Mesenchymal stem cell (in vitro differentiated cells and primary cell): ENCODE measurements at regions not wholly inside any gene's neighbourhood (a gene's known extent, or its start where the extent isn't known, plus 50 kb on each side); places are given as distances from the start of the nearest gene placed in this dataset.
"Not testable (repeated sequence)": the region's sequence is repeated elsewhere in the genome, so short reads cannot be mapped to it uniquely, and the experiment has no call there.

Experiments
- DNase-seq: peaks from one replicate; pipeline ENCODE4 v3.0.0-alpha.2; 2013
- H2AFZ ChIP-seq: one replicate; pipeline ENCODE4 v1.6.1; 2013; ENCODE audit warnings: low read depth, mild to moderate bottlenecking, control low read depth, inconsistent platforms, low read length, moderate library complexity
- H2AK5ac ChIP-seq: 2 replicates; pipeline ENCODE4 v1.6.1; 2013; ENCODE audit warnings: low read length, moderate library complexity, mild to moderate bottlenecking, inconsistent platforms; ENCODE audit not compliant: severe bottlenecking
- H2BK120ac ChIP-seq: one replicate; pipeline ENCODE4 v1.6.1; 2013; ENCODE audit warnings: low read depth, mild to moderate bottlenecking, inconsistent platforms, low read length, moderate library complexity
- H2BK12ac ChIP-seq, 2 experiments: one replicate each; pipeline ENCODE4 v1.6.1; 2013; ENCODE audit warnings: inconsistent platforms in 2 of 2, low read length in 2 of 2, mild to moderate bottlenecking in 2 of 2, moderate library complexity in 2 of 2, control low read depth in 1 of 2
- H2BK15ac ChIP-seq: one replicate; pipeline ENCODE4 v1.6.1; 2013; ENCODE audit warnings: mild to moderate bottlenecking, low read depth, inconsistent platforms; ENCODE audit not compliant: poor library complexity, severe bottlenecking
- H2BK5ac ChIP-seq: 2 replicates; pipeline ENCODE4 v1.6.1; 2013; ENCODE audit warnings: low read depth, mild to moderate bottlenecking, low read length, control low read depth, inconsistent platforms; ENCODE audit not compliant: poor library complexity, severe bottlenecking
- H3K14ac ChIP-seq, 2 experiments: one replicate each; pipeline ENCODE4 v1.6.1; 2013; ENCODE audit warnings: inconsistent platforms in 2 of 2, low read length in 2 of 2, control low read depth in 1 of 2, mild to moderate bottlenecking in 1 of 2, moderate library complexity in 1 of 2
- H3K18ac ChIP-seq, 2 experiments: one replicate each; pipeline ENCODE4 v1.6.1; 2013; ENCODE audit warnings: inconsistent platforms in 2 of 2, low read length in 2 of 2, control low read depth in 1 of 2, low read depth in 1 of 2, mild to moderate bottlenecking in 1 of 2
- H3K23ac ChIP-seq, 2 experiments: one replicate each; pipeline ENCODE4 v1.6.1; 2013; ENCODE audit warnings: inconsistent platforms in 2 of 2, low read length in 2 of 2, mild to moderate bottlenecking in 2 of 2, moderate library complexity in 2 of 2, control low read depth in 1 of 2
- H3K27ac ChIP-seq: 2 replicates; pipeline ENCODE4 v1.5.1; 2013; ENCODE audit warnings: mild to moderate bottlenecking, moderate library complexity, low read length, control low read depth, inconsistent platforms; ENCODE audit not compliant: poor library complexity, severe bottlenecking
- H3K27me3 ChIP-seq, 2 experiments: 2 replicates each; pipeline versions ENCODE4 v1.6.1 to v1.7.0; 2013; ENCODE audit warnings: low read length in 2 of 2, mild to moderate bottlenecking in 2 of 2, moderate library complexity in 2 of 2, control low read depth in 1 of 2, inconsistent platforms in 1 of 2; ENCODE audit not compliant: control insufficient read depth in 1 of 2, insufficient read depth in 1 of 2
- H3K36me3 ChIP-seq, 2 experiments: 2 replicates each; pipeline versions ENCODE4 v1.6.1 to v1.7.0; 2013; ENCODE audit warnings: low read length in 2 of 2, control low read depth in 1 of 2, inconsistent platforms in 1 of 2, low read depth in 1 of 2, mild to moderate bottlenecking in 1 of 2; ENCODE audit not compliant: insufficient read depth in 2 of 2, control insufficient read depth in 1 of 2
- H3K4ac ChIP-seq, 2 experiments: one replicate each; pipeline ENCODE4 v1.6.1; 2013; ENCODE audit warnings: inconsistent platforms in 2 of 2, low read length in 2 of 2, mild to moderate bottlenecking in 2 of 2, moderate library complexity in 2 of 2, control low read depth in 1 of 2, low read depth in 1 of 2
- H3K4me1 ChIP-seq: 2 replicates; pipeline ENCODE4 v1.6.1; 2013; ENCODE audit warnings: low read depth, low read length, control low read depth; ENCODE audit not compliant: control insufficient read depth, insufficient read depth
- H3K4me2 ChIP-seq: 2 replicates; pipeline ENCODE4 v1.6.1; 2013; ENCODE audit warnings: low read length, mild to moderate bottlenecking, inconsistent platforms; ENCODE audit not compliant: poor library complexity, severe bottlenecking
- H3K4me3 ChIP-seq, 2 experiments: 2 replicates each; pipeline versions ENCODE4 v1.5.1 to v1.7.0; 2013; ENCODE audit warnings: low read length in 2 of 2, mild to moderate bottlenecking in 2 of 2, control low read depth in 1 of 2, low read depth in 1 of 2; ENCODE audit not compliant: insufficient read depth in 1 of 2
- H3K79me1 ChIP-seq: replicated peaks from 2 replicates; pipeline ENCODE4 v1.6.1; 2013; ENCODE audit warnings: mild to moderate bottlenecking, control low read depth, low read length, inconsistent platforms; ENCODE audit not compliant: poor library complexity, severe bottlenecking
- H3K9ac ChIP-seq: 2 replicates; pipeline ENCODE4 v1.7.0; 2013; ENCODE audit warnings: mild to moderate bottlenecking, low read length, moderate library complexity
- H3K9me3 ChIP-seq: 2 replicates; pipeline ENCODE4 v1.7.0; 2013; ENCODE audit warnings: mild to moderate bottlenecking, low read length; ENCODE audit not compliant: control insufficient read depth
- H4K8ac ChIP-seq: one replicate; pipeline ENCODE4 v1.6.1; 2013; ENCODE audit warnings: inconsistent platforms, mild to moderate bottlenecking, low read length, moderate library complexity
- H4K91ac ChIP-seq: one replicate; pipeline ENCODE4 v1.6.1; 2013; ENCODE audit warnings: mild to moderate bottlenecking, low read length, inconsistent platforms
- WGBS: methylation state at CpG from one replicate; pipeline ENCODE4 v1.1.7; 2013; ENCODE audit warnings: mixed read lengths; 5-methylcytosine and 5-hydroxymethylcytosine counted together

GRCh38 chr20:4310616-4311015 lies 61.5 kb upstream of the ADRA1D start:
- H3K27ac ChIP-seq, H3K4ac ChIP-seq, H3K4me3 ChIP-seq, H2AFZ ChIP-seq, H3K4me2 ChIP-seq, H2BK15ac ChIP-seq, H3K23ac ChIP-seq, H3K14ac ChIP-seq, H4K8ac ChIP-seq, H2BK5ac ChIP-seq, H2AK5ac ChIP-seq, H4K91ac ChIP-seq, H3K18ac ChIP-seq, H3K4me1 ChIP-seq, H2BK12ac ChIP-seq, DNase-seq, H3K9me3 ChIP-seq, H3K9ac ChIP-seq, H2BK120ac ChIP-seq, H3K79me1 ChIP-seq, H3K36me3 ChIP-seq: not testable (repeated sequence)
- WGBS, result 73% methylated on average over 4 of the region's 4 CpGs
- H3K27me3 ChIP-seq, result peaks cover 0 to 10% of the 10 kb centered on the region in 2 experiments

DNA sequence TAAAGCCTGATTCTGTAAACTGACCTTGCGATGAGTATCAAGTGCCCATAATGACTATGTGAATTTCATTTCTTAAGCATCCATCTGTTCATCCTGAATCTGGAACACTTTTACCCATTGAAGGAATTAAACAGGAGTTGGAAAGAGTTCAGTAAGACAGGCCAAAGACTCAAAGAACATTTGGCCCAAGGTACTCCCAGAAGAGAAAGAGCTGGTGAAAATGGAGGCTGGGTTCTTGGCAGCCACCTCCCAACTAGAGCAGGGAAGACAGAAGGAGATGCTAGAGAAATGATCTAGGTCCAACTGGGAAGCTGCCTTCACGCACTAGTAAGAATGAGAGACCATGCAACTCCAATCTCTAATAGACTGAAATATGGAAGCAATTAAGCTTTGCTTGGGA lies 57.1 kb upstream of the ADRA1D start:
- Histone ChIP-seq H3K4ac (no peak overlapping the region), H4K8ac (no peak overlapping the region), H3K18ac (no peak overlapping the region), H2AFZ (no peak overlapping the region), H2BK15ac (no peak overlapping the region), H3K4me3 (no peak overlapping the region), H2BK5ac (no peak overlapping the region), H2AK5ac (no peak overlapping the region), H3K27ac (no peak overlapping the region), H3K36me3 (no peaks in the 10 kb centered on the region), H3K9ac (no peak overlapping the region), H3K4me1 (peaks cover 1% of the 10 kb centered on the region), H2BK120ac (no peak overlapping the region), H2BK12ac (no peak overlapping the region), H3K23ac (no peak overlapping the region), H3K14ac (no peak overlapping the region), H3K9me3 (no peaks in the 10 kb centered on the region), H3K27me3 (peaks cover 2 to 19% of the 10 kb centered on the region in 2 experiments), H3K79me1 (no peaks in the 10 kb centered on the region), H4K91ac (no peak overlapping the region), H3K4me2 (no peak overlapping the region)
- WGBS, result 100% methylated on average over 2 of the region's 2 CpGs
- DNase-seq, result no peak

DNA sequence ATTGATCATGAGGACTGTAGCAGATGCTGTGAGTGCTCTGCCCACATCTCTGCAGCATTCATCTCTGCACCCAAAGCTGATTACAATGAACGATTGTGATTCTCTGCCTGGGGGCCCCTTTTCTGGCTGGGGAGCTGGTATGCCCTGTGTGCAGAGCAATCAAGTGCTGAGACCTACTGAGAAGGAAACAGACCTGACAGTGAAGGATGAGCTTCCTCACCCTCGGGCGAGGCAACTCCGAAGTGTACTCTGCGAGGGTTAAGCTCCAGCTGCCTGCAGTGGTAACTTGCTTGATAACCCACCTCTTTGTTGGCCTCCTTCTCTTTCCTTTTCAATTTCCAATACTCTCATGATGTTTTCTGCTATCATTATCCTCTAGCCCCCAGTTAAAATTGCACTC lies 56.0 kb upstream of the ADRA1D start:
- no peak overlapping the region for H4K8ac ChIP-seq
- H3K4me2 ChIP-seq, result no peak overlapping the region
- DNase-seq, result no peak
- H3K9me3 ChIP-seq, result no peaks in the 10 kb centered on the region
- H3K23ac ChIP-seq, result no peak overlapping the region
- no peak overlapping the region for H2BK5ac ChIP-seq
- H3K18ac ChIP-seq, result no peak overlapping the region
- no peak overlapping the region for H4K91ac ChIP-seq
- no peak overlapping the region for H2BK15ac ChIP-seq
- H3K4ac ChIP-seq, result no peak overlapping the region
- no peak overlapping the region for H3K14ac ChIP-seq
- H3K36me3 ChIP-seq, result no peaks in the 10 kb centered on the region
- no peaks in the 10 kb centered on the region for H3K79me1 ChIP-seq
- no peak overlapping the region for H3K27ac ChIP-seq
- no peak overlapping the region for H2BK120ac ChIP-seq
- no peak overlapping the region for H2BK12ac ChIP-seq
- WGBS, result 77% methylated on average over 5 of the region's 5 CpGs
- H3K27me3 ChIP-seq, result peaks cover 3 to 26% of the 10 kb centered on the region in 2 experiments
- peaks cover 1% of the 10 kb centered on the region for H3K4me1 ChIP-seq
- H2AFZ ChIP-seq, result no peak overlapping the region
- no peak overlapping the region for H3K9ac ChIP-seq
- H2AK5ac ChIP-seq, result no peak overlapping the region
- H3K4me3 ChIP-seq, result no peak overlapping the region

DNA sequence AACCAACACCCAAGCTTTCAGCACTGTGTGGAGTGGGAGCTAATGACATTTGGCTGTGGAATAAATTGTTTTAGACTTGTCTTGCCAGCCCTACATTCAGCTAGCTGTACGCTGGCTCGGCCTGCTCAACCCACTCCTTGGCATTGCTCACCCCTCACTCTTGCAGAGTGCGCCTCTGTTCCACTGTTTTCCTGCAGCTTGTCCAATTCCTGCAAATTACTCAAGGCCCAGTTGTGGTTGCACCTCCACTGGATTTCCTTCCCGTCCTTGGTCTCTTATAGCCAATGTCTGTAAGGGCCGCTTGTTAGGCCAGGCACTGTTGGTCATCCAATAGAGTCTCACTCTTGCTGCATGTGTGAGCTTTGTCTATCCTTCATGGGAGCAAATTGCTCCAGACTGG lies 55.5 kb upstream of the ADRA1D start:
- no peaks in the 10 kb centered on the region for H3K79me1 ChIP-seq
- no peak overlapping the region for H3K14ac ChIP-seq
- no peak overlapping the region for H4K91ac ChIP-seq
- H2BK120ac ChIP-seq, result no peak overlapping the region
- peaks cover 1% of the 10 kb centered on the region for H3K4me1 ChIP-seq
- H2BK5ac ChIP-seq, result no peak overlapping the region
- H3K27ac ChIP-seq, result no peak overlapping the region
- H2BK15ac ChIP-seq, result no peak overlapping the region
- H2AFZ ChIP-seq, result no peak overlapping the region
- no peak overlapping the region for H3K9ac ChIP-seq
- H3K9me3 ChIP-seq, result no peaks in the 10 kb centered on the region
- H3K18ac ChIP-seq, result no peak overlapping the region
- no peak overlapping the region for H2BK12ac ChIP-seq
- no peak overlapping the region for H3K4me3 ChIP-seq
- WGBS, result 85% methylated on average over 5 of the region's 5 CpGs
- no peak overlapping the region for H4K8ac ChIP-seq
- DNase-seq, result no peak
- H3K27me3 ChIP-seq, result peaks cover 3 to 26% of the 10 kb centered on the region in 2 experiments
- no peak overlapping the region for H3K4ac ChIP-seq
- H3K23ac ChIP-seq, result no peak overlapping the region
- no peak overlapping the region for H3K4me2 ChIP-seq
- no peaks in the 10 kb centered on the region for H3K36me3 ChIP-seq
- H2AK5ac ChIP-seq, result no peak overlapping the region
